B cell (primary cell): ENCODE measurements at regions not wholly inside any gene's neighbourhood (a gene's known extent, or its start where the extent isn't known, plus 50 kb on each side); places are given as distances from the start of the nearest gene placed in this dataset.

ENCODE experiments used
- EZH2 ChIP-seq: IDR thresholded peaks from 2 replicates; pipeline ENCODE4 v1.6.1; 2012; ENCODE audit warnings: borderline replicate concordance, low read depth, mild to moderate bottlenecking, moderate library complexity, low read length; ENCODE audit not compliant: insufficient read depth, poor library complexity, severe bottlenecking
- TF ChIP-seq, protein P1 (sequence below): fragments of 200-600 bp; IDR thresholded peaks from one replicate; pipeline ENCODE4 v1.8.0; 2022; ENCODE audit warnings: antibody characterized with exemption, mild to moderate bottlenecking

DNA sequence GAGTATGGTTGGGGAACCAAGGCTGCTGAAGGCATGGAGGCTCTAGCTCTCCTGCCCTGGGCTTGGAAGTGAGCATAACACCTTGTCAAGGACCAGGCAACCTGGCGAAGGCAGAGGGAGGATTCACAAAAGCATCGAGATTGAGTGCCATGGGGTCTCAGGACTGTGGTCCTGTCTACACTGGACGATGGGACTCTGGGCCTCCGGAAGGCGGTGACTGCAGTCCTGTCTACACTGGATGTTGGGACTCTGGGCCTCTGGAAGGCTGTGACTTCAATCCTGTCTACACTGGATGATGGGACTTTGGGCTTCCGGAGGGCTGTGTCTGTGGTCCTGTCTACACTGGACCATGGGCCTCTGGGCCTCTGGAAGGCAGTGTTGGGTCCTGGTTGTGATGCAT lies 290.4 kb downstream of the TEX29 start:
- TF ChIP-seq, protein P1, sequence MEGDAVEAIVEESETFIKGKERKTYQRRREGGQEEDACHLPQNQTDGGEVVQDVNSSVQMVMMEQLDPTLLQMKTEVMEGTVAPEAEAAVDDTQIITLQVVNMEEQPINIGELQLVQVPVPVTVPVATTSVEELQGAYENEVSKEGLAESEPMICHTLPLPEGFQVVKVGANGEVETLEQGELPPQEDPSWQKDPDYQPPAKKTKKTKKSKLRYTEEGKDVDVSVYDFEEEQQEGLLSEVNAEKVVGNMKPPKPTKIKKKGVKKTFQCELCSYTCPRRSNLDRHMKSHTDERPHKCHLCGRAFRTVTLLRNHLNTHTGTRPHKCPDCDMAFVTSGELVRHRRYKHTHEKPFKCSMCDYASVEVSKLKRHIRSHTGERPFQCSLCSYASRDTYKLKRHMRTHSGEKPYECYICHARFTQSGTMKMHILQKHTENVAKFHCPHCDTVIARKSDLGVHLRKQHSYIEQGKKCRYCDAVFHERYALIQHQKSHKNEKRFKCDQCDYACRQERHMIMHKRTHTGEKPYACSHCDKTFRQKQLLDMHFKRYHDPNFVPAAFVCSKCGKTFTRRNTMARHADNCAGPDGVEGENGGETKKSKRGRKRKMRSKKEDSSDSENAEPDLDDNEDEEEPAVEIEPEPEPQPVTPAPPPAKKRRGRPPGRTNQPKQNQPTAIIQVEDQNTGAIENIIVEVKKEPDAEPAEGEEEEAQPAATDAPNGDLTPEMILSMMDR: no peak
- no peak for TF ChIP-seq EZH2
